GM21576 (cell line): ENCODE measurements at regions not wholly inside any gene's neighbourhood (a gene's known extent, or its start where the extent isn't known, plus 50 kb on each side); places are given as distances from the start of the nearest gene placed in this dataset.
A peak's percentile ranks its signal among the peaks of the same experiment; 100 is the strongest.
"Not testable (repeated sequence)": the region's sequence is repeated elsewhere in the genome, so short reads cannot be mapped to it uniquely, and the experiment has no call there.

ENCODE experiments used
- ATAC-seq: cut with Tn5 transposase; IDR thresholded peaks from one replicate; pipeline ENCODE4 v1.9.1; 2021; ENCODE audit warnings: mild to moderate bottlenecking, moderate library complexity; ENCODE audit not compliant: unreplicated experiment

- ATAC-seq = not testable (repeated sequence)
Observed at GRCh38 chr1:245102149-245102548, 52.6 kb upstream of the KIF26B start.

- ATAC-seq = no peak
Observed at GRCh38 chr1:245099401-245099800, 55.4 kb upstream of the KIF26B start.

- no peak for ATAC-seq
Observed at GRCh38 chr1:245098924-245099323, 55.9 kb upstream of the KIF26B start.

GRCh38 chr1:245096311-245097066 is 58.3 kb upstream of the KIF26B start:
- no peak for ATAC-seq

- no peak for ATAC-seq
Observed at GRCh38 chr1:245095903-245096302, 58.9 kb upstream of the KIF26B start.

- no peak for ATAC-seq
Observed at GRCh38 chr1:245094954-245095353, 59.8 kb upstream of the KIF26B start.

- no peak for ATAC-seq
Observed at GRCh38 chr1:245094092-245094491, 60.7 kb upstream of the KIF26B start.

- ATAC-seq = no peak
Observed at GRCh38 chr1:245092638-245092976, 62.2 kb upstream of the KIF26B start.

GRCh38 chr1:245091818-245092637 is 62.8 kb upstream of the KIF26B start:
- ATAC-seq = no peak

- no peak for ATAC-seq
Observed at GRCh38 chr1:245091171-245091621, 63.6 kb upstream of the KIF26B start.

- no peak for ATAC-seq
Observed at GRCh38 chr1:245090491-245091090, 64.2 kb upstream of the KIF26B start.

- no peak for ATAC-seq
Observed at GRCh38 chr1:245087723-245088122, 67.1 kb upstream of the KIF26B start.

- no peak for ATAC-seq
Observed at GRCh38 chr1:245086389-245086969, 68.3 kb upstream of the KIF26B start.

- peak; percentile 73 for ATAC-seq
Observed at GRCh38 chr1:245085508-245086095, 69.2 kb upstream of the KIF26B start.

- no peak for ATAC-seq
Observed at GRCh38 chr1:245084551-245084950, 70.2 kb upstream of the KIF26B start.

GRCh38 chr1:245079021-245079609 is 75.7 kb upstream of the KIF26B start:
- ATAC-seq = no peak

- ATAC-seq = no peak
Observed at GRCh38 chr1:245074898-245075297, 79.9 kb upstream of the KIF26B start.

GRCh38 chr1:245074232-245074747 is 80.5 kb upstream of the KIF26B start:
- no peak for ATAC-seq

GRCh38 chr1:245070836-245071615 is 83.8 kb upstream of the KIF26B start:
- ATAC-seq = no peak

GRCh38 chr1:245067257-245067656 is 87.5 kb upstream of the KIF26B start:
- no peak for ATAC-seq
